ENCODE measurements at regions not wholly inside any gene's neighbourhood (a gene's known extent, or its start where the extent isn't known, plus 50 kb on each side); places are given as distances from the start of the nearest gene placed in this dataset.

DNA sequence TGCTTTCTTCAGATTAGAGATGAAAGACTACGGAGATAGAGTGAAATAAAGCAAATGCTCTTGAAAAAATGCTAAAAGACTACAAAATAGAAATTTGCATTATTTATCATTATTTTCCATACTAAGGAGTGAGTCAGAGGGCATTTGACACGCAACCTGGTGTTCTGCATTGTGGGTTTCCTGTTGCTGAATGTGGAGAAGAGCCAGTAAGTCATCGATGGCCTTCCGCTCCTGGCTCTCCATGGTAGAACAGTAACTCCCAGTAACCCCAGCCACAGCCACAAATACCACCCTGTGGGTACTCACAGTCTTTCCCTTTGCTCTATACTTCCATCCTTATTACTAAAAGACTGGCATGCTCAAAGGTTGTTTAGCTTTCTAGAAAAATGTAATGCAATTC, 61.5 kb downstream of the CGGBP1 start:
- WGBS: 42% methylated on average over 4 of the region's 4 CpGs
- no peaks in the 10 kb centered on the region for H3K9me3 ChIP-seq (ENCODE audit: control insufficient read depth in 4 of 4, low read length in 3 of 4)
- H3K4me3 ChIP-seq (ENCODE audit: low read depth in 1 of 3, low read length in 3 of 3): no peak overlapping the region
- no peak overlapping the region for H3K27ac ChIP-seq (ENCODE audit: low read depth in 1 of 2, low read length in 2 of 2)
- H3K27me3 ChIP-seq (ENCODE audit: control insufficient read depth in 4 of 4, insufficient read depth in 4 of 4, low read length in 3 of 4): peaks cover 0 to 5% (median 0%) of the 10 kb centered on the region in 4 donors
- H3K36me3 ChIP-seq (ENCODE audit: control insufficient read depth in 4 of 4, insufficient read depth in 3 of 4, low read depth in 1 of 4, low read length in 3 of 4): no peaks in the 10 kb centered on the region
- no peak for DNase-seq (ENCODE audit: low spot score)
- TF ChIP-seq, protein P1, sequence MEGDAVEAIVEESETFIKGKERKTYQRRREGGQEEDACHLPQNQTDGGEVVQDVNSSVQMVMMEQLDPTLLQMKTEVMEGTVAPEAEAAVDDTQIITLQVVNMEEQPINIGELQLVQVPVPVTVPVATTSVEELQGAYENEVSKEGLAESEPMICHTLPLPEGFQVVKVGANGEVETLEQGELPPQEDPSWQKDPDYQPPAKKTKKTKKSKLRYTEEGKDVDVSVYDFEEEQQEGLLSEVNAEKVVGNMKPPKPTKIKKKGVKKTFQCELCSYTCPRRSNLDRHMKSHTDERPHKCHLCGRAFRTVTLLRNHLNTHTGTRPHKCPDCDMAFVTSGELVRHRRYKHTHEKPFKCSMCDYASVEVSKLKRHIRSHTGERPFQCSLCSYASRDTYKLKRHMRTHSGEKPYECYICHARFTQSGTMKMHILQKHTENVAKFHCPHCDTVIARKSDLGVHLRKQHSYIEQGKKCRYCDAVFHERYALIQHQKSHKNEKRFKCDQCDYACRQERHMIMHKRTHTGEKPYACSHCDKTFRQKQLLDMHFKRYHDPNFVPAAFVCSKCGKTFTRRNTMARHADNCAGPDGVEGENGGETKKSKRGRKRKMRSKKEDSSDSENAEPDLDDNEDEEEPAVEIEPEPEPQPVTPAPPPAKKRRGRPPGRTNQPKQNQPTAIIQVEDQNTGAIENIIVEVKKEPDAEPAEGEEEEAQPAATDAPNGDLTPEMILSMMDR (IDR thresholded peaks at IDR 0.05; ENCODE audit: low read depth, low read length, missing input control): no peak
- TF ChIP-seq HNF4G (IDR thresholded peaks at IDR 0.05) (no peak), EGR1 (IDR thresholded peaks at IDR 0.05; ENCODE audit: low read depth in 2 of 2) (no peak), YY1 (IDR thresholded peaks at IDR 0.05) (no peak), SP1 (IDR thresholded peaks at IDR 0.05) (no peak), FOXA2 (IDR thresholded peaks at IDR 0.05) (no peak)
- TF ChIP-seq, protein P2, sequence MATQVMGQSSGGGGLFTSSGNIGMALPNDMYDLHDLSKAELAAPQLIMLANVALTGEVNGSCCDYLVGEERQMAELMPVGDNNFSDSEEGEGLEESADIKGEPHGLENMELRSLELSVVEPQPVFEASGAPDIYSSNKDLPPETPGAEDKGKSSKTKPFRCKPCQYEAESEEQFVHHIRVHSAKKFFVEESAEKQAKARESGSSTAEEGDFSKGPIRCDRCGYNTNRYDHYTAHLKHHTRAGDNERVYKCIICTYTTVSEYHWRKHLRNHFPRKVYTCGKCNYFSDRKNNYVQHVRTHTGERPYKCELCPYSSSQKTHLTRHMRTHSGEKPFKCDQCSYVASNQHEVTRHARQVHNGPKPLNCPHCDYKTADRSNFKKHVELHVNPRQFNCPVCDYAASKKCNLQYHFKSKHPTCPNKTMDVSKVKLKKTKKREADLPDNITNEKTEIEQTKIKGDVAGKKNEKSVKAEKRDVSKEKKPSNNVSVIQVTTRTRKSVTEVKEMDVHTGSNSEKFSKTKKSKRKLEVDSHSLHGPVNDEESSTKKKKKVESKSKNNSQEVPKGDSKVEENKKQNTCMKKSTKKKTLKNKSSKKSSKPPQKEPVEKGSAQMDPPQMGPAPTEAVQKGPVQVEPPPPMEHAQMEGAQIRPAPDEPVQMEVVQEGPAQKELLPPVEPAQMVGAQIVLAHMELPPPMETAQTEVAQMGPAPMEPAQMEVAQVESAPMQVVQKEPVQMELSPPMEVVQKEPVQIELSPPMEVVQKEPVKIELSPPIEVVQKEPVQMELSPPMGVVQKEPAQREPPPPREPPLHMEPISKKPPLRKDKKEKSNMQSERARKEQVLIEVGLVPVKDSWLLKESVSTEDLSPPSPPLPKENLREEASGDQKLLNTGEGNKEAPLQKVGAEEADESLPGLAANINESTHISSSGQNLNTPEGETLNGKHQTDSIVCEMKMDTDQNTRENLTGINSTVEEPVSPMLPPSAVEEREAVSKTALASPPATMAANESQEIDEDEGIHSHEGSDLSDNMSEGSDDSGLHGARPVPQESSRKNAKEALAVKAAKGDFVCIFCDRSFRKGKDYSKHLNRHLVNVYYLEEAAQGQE (IDR thresholded peaks at IDR 0.05): no peak
- TF ChIP-seq, protein P3, sequence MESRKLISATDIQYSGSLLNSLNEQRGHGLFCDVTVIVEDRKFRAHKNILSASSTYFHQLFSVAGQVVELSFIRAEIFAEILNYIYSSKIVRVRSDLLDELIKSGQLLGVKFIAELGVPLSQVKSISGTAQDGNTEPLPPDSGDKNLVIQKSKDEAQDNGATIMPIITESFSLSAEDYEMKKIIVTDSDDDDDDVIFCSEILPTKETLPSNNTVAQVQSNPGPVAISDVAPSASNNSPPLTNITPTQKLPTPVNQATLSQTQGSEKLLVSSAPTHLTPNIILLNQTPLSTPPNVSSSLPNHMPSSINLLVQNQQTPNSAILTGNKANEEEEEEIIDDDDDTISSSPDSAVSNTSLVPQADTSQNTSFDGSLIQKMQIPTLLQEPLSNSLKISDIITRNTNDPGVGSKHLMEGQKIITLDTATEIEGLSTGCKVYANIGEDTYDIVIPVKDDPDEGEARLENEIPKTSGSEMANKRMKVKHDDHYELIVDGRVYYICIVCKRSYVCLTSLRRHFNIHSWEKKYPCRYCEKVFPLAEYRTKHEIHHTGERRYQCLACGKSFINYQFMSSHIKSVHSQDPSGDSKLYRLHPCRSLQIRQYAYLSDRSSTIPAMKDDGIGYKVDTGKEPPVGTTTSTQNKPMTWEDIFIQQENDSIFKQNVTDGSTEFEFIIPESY (IDR thresholded peaks at IDR 0.05): no peak
- H3K9ac ChIP-seq (ENCODE audit: low read depth in 1 of 2, low read length in 2 of 2): no peak overlapping the region
- H3K4me1 ChIP-seq (ENCODE audit: control insufficient read depth in 4 of 4, insufficient read depth in 4 of 4, low read length in 3 of 4): peaks cover 0 to 11% (median under 1%) of the 10 kb centered on the region in 4 donors

DNA sequence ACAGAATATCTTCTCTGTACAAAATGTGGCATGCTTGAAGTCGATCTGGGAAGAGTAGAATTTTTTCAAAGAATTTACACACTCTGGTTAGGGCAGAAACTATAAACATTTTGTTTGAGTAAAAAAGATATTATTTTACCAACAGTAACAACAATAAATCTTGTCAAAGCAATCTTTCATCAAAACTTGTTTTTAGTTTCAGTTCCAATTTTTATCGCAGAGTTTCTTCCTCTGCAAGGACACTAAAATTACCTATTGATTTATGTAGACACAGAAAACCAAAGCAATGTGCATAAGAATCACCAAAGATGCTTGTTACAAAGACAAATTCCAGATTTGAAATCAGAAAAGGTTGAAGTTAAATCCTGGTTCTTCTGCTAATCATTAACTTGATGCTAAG, 61.9 kb downstream of the CGGBP1 start:
- no peak for DNase-seq (ENCODE audit: low spot score)
- H3K27ac ChIP-seq (ENCODE audit: low read depth in 1 of 2, low read length in 2 of 2): no peak overlapping the region
- no peak overlapping the region for H3K4me3 ChIP-seq (ENCODE audit: low read depth in 1 of 3, low read length in 3 of 3)
- no peaks in the 10 kb centered on the region for H3K9me3 ChIP-seq (ENCODE audit: control insufficient read depth in 4 of 4, low read length in 3 of 4)
- no peaks in the 10 kb centered on the region for H3K36me3 ChIP-seq (ENCODE audit: control insufficient read depth in 4 of 4, insufficient read depth in 3 of 4, low read depth in 1 of 4, low read length in 3 of 4)
- TF ChIP-seq, protein P2 (IDR thresholded peaks at IDR 0.05): no peak
- TF ChIP-seq YY1 (IDR thresholded peaks at IDR 0.05): no peak
- TF ChIP-seq GABPA (IDR thresholded peaks at IDR 0.05 in 1 of 2, conservative IDR thresholded peaks at IDR 0.05 in 1 of 2): no peak
- TF ChIP-seq FOXA2 (IDR thresholded peaks at IDR 0.05): no peak
- TF ChIP-seq FOXA1 (IDR thresholded peaks at IDR 0.05): no peak
- TF ChIP-seq, protein P4, sequence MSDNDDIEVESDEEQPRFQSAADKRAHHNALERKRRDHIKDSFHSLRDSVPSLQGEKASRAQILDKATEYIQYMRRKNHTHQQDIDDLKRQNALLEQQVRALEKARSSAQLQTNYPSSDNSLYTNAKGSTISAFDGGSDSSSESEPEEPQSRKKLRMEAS (IDR thresholded peaks at IDR 0.05): no peak
- 67% methylated on average over 2 of the region's 2 CpGs for WGBS
- H3K9ac ChIP-seq (ENCODE audit: low read depth in 1 of 2, low read length in 2 of 2): no peak overlapping the region
- H3K4me1 ChIP-seq (ENCODE audit: control insufficient read depth in 4 of 4, insufficient read depth in 4 of 4, low read length in 3 of 4): peaks cover 0 to 11% (median under 1%) of the 10 kb centered on the region in 4 donors
- peaks cover 0 to 5% (median 0%) of the 10 kb centered on the region in 4 donors for H3K27me3 ChIP-seq (ENCODE audit: control insufficient read depth in 4 of 4, insufficient read depth in 4 of 4, low read length in 3 of 4)

Measured in liver (tissue), 8 donors.